ENCODE measurements at regions not wholly inside any gene's neighbourhood (a gene's known extent, or its start where the extent isn't known, plus 50 kb on each side); places are given as distances from the start of the nearest gene placed in this dataset.
"Not testable (repeated sequence)": the region's sequence is repeated elsewhere in the genome, so short reads cannot be mapped to it uniquely, and the experiment has no call there.

DNA sequence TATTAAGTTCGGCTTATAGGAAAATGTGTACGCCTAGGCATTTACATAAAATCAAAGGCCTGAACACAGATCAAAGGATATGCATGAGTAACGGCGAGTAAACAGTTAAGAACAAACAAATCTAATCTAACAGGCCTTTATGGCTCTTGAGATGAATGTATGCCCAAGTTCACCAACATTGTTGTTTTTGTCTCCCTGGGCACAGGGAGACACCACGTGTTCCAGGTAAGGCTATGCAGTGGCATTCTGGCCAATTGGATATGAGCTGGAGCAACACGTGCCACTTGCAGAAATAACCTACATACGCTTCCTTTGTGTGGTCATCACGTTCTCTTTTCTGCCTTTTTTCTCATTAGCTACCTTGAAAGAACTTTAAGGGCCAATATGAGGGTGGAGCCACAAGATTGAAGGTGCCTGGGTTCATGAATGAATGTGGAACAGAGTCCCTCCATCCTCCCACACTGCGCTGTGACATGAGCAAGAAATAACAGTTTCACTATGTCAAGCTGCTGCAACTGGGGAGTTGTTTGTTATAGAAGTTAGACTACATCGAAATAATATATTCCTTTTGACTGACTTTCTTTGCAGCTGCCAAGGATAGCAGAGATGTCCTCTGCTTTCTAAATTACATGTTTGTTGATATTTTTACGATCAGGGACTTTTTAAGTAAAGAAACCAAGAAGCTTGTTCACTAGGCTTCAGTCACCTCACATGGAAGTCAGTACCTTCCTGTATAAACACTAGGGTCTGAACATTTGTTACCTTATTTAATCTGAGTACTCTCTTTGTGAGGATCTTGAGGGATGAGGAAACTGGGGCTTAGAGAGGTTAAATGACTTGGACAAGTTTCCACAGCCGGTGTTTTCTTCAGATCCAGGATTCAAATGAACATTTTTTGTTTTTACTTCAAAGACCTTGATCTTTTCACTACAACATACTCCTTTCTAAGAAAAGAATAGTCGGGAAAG, 427.5 kb upstream of the TBL1XR1 start:
- DNase-seq (ENCODE audit: low read depth in 2 of 2), result no peak

DNA sequence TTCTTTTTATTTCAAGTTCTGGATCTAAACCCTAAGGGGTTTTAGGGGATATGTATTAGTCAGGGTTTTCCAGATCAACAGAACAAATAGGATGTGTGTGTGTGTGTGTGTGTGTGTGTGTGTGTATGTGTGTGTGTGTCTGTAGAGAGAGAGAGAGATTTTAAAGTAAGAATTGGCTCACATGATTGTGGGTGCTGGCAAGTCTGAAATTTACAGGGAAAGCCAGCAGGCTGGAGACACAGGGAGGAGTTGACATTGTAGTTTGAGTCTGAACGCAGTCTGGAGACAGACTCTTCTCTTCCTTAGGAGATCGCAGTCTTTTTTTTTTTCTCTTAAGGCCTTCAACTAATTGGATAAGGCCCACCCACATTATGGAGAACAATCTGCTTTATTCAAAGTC, 428.8 kb upstream of the TBL1XR1 start:
- DNase-seq (ENCODE audit: low read depth in 2 of 2), result no peak

- not testable (repeated sequence) for DNase-seq (ENCODE audit: low read depth in 2 of 2)
Observed at GRCh38 chr3:177628095-177628719, 430.9 kb upstream of the TBL1XR1 start.

DNA sequence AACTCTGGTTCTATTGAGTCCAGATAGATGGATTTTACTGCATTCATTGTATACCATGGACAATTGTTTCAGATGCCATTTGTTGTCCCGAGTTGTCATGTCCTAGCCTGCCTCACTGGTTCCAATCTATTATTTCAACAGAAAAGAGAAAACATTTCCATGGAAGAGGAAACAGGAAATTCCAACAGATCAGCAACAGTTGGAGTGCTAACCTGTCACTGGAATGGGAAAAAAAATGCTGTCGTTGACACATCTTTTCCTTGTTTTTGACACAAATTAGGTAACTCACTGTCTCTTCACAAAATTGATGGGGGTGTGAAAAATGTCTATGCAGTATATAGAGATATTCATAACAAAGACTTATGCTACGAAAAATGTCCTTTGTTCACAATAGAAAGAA, 432.0 kb upstream of the TBL1XR1 start:
- DNase-seq (ENCODE audit: low read depth in 2 of 2), result no peak

GRCh38 chr3:177633671-177634207, 436.5 kb upstream of the TBL1XR1 start:
- no peak for DNase-seq (ENCODE audit: low read depth in 2 of 2)

DNA sequence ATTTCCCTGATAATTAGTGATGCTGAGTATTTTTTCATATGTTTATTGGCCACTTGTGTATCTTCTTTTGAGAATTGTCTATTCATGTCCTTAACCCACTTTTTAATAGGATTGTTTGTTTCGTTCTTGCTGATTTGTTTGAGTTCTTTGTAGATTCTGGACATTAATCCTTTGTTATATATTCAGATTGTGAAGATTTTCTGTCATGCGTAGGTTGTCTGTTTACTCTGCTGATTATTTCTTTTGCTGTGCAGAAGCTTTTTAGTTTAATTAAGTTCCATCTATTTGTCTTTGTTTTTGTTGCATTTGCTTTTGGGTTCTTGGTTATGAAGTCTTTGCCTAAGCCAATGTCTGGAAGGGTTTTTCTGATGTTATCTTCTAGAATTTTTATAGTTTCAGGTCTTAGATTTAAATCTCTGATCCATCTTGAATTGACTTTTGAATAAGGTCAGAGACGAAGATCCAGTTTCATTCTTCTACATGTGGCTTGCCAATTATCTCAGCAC, 438.4 kb upstream of the TBL1XR1 start:
- not testable (repeated sequence) for DNase-seq (ENCODE audit: low read depth in 2 of 2)

GRCh38 chr3:177640319-177640965, 443.2 kb upstream of the TBL1XR1 start:
- DNase-seq (ENCODE audit: low read depth in 2 of 2), result no peak

DNA sequence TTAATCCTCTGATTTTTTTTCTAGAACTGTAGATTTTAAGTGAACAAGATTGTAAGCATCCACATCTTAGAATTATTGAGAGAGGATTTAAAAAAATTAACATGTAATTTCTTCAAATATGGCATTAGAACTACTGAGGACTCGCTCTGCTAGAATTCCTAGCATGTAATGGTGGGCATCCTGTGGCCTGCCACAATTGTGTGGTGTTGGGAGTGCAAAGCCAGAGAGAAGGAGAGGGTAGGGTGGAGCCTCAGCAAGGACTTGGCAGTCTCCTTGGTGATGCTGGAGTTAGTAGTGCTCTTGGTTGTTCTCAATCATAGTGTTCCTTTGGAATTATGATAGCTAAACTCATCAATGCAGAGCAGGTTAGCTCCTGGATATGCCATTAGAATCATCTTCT, 443.9 kb upstream of the TBL1XR1 start:
- no peak for DNase-seq (ENCODE audit: low read depth in 2 of 2)

DNA sequence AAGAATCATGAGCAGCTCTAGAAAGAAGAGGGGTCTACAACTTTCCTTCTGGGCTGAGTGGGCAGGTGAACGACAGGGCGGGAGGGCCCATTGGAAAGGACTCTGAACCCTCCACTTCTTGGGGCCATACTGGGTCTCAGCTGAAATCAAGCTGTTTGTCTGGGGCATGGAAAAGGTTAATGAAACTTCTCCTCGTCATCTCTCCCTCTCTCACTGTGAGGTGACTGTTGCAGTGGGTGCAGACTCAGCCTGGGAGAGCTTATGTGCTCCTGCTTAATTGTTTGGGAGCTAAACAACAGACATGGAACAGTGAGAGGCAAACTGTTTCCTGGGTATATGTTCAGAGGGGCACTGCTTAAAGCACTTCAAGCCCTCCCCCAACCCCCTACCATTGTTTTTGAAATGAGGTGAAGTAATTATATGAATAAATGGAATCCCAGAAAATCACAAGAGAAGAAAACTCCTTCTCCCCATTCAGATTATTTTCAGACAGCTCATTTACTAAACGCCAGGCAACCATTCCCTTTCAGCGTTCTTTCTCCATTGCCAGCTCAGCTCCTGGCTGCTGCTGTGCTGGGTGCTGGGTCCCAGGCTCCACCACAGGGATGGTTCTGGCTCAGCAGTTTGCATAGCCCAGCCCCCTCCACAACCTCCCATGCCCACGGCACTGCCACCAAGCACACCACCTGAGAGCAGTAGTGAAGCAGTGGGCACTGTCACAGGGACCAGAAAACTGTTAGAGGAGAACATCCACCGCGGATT, 444.9 kb upstream of the TBL1XR1 start:
- no peak for DNase-seq (ENCODE audit: low read depth in 2 of 2)

DNA sequence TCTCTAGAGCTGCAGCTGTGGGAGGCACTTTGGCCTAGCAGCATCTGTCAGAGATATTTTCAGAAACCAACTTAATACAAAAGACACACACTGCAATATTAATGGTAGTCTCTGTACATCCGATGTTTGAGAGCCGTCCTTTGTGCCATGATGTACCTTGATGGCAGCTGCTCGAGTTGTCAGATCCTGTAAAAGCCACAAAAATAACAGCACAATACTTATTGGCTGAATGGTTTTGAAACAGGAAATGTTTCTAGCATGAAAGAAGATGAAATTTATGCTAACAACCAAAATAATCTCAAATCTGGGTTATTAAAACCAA, 445.5 kb upstream of the TBL1XR1 start:
- no peak for DNase-seq (ENCODE audit: low read depth in 2 of 2)

DNA sequence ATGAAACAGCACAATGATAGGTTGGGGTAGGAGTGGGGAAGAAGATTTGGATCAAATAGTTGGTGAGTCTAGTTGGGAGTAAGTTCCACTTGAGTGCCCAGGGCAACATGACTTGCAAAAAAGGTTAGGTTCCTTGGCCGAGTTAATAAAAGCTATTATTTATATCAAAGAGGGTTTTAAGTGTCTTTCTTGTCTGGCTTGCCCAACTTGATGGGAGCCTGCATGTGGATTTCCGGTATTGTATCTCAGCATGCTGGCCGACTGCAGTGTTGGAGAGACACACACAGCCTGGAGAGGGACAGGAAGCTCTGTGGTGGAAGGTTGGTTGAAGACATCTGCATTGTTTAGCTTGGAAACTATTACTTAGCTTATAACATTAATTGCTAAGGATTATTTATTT, 449.5 kb upstream of the TBL1XR1 start:
- peak in 1 of 2 donors; percentile 19 for DNase-seq (ENCODE audit: low read depth in 2 of 2)

DNA sequence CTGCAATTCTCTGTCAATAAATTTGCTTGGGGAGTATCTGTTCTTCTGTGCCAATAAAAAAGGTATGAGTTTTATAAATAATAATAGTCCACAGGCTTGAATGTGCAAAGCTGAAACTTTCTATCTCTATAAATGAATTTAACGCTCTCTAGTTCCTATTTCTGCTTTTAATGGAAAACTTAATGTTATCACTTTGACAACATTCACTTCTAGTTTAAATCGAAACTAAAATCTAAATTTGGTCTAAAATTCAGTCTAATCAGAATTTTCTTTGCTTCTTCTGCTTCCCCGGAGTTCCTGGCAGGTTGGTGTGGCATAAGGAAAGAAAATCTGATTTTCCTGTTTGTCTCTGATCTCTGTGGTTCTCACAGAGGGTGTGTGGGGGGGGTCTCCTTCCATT, 450.1 kb upstream of the TBL1XR1 start:
- DNase-seq (ENCODE audit: low read depth in 2 of 2), result no peak

GRCh38 chr3:177647876-177648275, 450.6 kb upstream of the TBL1XR1 start:
- no peak for DNase-seq (ENCODE audit: low read depth in 2 of 2)

GRCh38 chr3:177652556-177653291, 455.4 kb upstream of the TBL1XR1 start:
- DNase-seq (ENCODE audit: low read depth in 2 of 2), result no peak

- DNase-seq (ENCODE audit: low read depth in 2 of 2), result no peak
Observed at GRCh38 chr3:177657243-177657642, 460.0 kb upstream of the TBL1XR1 start.

DNA sequence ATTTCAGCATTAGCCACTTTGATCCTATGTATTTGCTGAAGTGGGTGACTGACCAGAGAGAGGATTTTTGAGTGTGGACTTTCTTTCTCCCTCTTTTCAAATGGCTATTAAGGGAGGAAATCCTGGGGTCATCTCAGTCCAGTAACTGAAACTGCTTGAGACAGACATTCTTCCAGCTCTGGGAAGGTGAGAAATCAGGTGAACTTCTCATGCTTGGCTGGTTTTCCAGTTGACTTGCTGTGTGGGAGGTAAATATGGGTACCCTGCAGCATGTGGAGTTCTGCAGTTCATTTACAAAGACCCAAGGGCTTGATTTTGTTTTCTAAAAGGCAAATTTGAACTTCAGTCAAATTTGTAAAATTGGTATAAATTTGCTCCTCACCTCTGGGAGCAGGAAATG, 461.1 kb upstream of the TBL1XR1 start:
- no peak for DNase-seq (ENCODE audit: low read depth in 2 of 2)

DNA sequence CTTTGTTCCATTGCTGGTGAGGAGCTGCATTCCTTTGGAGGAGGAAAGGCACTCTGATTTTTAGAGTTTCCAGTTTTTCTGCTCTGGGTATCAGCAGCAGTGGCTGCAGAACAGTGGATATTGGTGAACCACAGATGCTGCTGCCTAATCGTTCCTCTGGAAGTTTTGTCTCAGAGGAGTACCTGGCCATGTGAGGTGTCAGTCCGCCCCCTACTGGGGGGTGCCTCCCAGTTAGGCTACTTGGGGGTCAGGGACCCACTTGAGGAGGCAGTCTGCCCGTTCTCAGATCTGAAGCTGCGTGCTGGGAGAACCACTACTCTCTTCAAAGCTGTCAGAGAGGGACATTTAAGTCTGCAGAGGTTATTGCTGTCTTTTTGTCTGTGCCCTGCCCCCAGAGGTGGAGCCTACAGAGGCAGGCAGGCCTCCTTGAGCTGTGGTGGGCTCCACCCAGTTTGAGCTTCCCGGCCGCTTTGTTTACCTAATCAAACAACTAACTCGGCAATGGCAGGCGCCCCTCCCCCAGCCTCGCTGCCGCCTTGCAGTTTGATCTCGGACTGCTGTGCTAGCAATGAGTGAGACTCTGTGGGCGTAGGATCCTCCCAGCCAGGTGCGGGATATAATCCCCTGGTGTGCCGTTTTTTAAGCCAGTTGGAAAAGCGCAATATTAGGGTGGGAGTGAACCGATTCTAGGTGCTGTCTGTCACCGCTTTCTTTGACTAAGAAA, 467.3 kb upstream of the TBL1XR1 start:
- not testable (repeated sequence) for DNase-seq (ENCODE audit: low read depth in 2 of 2)

DNA sequence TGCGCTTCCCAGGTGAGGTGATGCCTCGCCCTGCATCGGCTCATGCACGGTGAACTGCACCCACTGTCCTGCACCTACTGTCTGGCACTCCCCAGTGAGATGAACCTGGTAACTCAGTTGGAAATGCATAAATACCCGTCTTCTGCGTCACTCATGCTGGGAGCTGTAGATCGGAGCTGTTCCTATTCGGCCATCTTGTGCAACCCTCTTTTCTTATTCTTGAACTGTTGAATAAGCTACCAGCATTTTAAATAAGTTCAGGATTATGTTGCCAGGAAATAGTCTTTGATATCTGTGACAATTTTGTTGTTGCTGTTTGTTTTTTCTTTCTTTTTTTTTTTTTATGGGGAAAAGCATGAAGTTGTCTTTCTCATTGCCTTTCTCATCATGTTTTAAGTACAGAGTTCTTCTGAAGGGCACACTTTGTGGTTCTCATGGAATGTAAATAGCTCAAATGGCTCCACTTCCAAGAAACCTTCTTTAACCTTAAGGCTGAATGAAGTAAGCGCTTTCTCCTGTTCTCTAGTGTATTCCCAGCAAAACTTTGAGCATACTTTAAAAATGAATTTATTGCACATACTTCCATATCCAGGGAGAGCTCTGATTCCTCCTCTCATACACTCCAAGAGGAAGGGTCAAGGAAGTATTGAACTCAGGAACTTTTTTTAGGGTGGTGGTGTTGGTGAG, 468.0 kb upstream of the TBL1XR1 start:
- DNase-seq (ENCODE audit: low read depth in 2 of 2), result no peak

GRCh38 chr3:177672252-177672911, 475.1 kb upstream of the TBL1XR1 start:
- DNase-seq (ENCODE audit: low read depth in 2 of 2), result no peak

Data from stimulated activated CD8-positive, alpha-beta memory T cell treated with anti-CD3 and anti-CD28 coated beads, Interleukin-15, amount 100 ng/mL, for 48 hours (primary cell).